Neural progenitor cell (in vitro differentiated cells): ENCODE measurements at regions not wholly inside any gene's neighbourhood (a gene's known extent, or its start where the extent isn't known, plus 50 kb on each side); places are given as distances from the start of the nearest gene placed in this dataset.

Source experiments
- EZH2 ChIP-seq: fragments of 200-600 bp; sonication (generic); IDR thresholded peaks from 2 replicates; pipeline ENCODE4 v1.6.1; 2017; ENCODE audit warnings: antibody characterized with exemption, mild to moderate bottlenecking, moderate library complexity
- EZH2phosphoT487 ChIP-seq: fragments of 200-600 bp; sonication (generic); IDR thresholded peaks from 2 replicates; pipeline ENCODE4 v1.6.1; 2017; ENCODE audit warnings: antibody characterized with exemption
- TF ChIP-seq, protein P1 (sequence below): fragments of 200-600 bp; sonication (generic); IDR thresholded peaks from 2 replicates; pipeline ENCODE4 v1.5.1; 2017; ENCODE audit warnings: antibody characterized with exemption, mild to moderate bottlenecking

DNA sequence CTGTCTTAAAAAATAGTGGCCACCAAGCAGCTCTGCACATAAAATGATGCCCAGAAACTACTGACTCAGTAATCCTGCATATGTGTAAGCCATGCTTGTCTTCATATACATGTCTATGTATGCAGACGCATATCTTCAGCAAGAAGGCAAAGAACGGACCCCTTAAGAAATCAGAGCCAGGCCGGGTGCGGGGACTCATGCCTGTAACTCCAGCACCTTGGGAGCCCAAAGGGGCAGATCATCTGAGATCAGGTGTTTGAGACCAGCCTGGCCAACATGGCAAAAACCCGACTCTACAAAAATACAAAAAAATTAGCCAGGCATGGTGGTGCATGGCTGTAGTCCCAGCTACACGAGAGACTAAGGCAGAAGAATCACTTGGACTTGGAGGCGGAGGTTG lies 295.0 kb downstream of the TCERG1L start:
- no peak for TF ChIP-seq EZH2phosphoT487
- TF ChIP-seq, protein P1, sequence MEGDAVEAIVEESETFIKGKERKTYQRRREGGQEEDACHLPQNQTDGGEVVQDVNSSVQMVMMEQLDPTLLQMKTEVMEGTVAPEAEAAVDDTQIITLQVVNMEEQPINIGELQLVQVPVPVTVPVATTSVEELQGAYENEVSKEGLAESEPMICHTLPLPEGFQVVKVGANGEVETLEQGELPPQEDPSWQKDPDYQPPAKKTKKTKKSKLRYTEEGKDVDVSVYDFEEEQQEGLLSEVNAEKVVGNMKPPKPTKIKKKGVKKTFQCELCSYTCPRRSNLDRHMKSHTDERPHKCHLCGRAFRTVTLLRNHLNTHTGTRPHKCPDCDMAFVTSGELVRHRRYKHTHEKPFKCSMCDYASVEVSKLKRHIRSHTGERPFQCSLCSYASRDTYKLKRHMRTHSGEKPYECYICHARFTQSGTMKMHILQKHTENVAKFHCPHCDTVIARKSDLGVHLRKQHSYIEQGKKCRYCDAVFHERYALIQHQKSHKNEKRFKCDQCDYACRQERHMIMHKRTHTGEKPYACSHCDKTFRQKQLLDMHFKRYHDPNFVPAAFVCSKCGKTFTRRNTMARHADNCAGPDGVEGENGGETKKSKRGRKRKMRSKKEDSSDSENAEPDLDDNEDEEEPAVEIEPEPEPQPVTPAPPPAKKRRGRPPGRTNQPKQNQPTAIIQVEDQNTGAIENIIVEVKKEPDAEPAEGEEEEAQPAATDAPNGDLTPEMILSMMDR = no peak
- TF ChIP-seq EZH2 = no peak
